NCI-H2171 treated with DMSO at 0.1 percent for 48 hours (cell line): ENCODE measurements at regions not wholly inside any gene's neighbourhood (a gene's known extent, or its start where the extent isn't known, plus 50 kb on each side); places are given as distances from the start of the nearest gene placed in this dataset.
"Not testable (repeated sequence)": the region's sequence is repeated elsewhere in the genome, so short reads cannot be mapped to it uniquely, and the experiment has no call there.

Experiments used
- DNase-seq: peaks from one replicate; lab custom pipeline; 2025; lab: John Stamatoyannopoulos, UW

DNA sequence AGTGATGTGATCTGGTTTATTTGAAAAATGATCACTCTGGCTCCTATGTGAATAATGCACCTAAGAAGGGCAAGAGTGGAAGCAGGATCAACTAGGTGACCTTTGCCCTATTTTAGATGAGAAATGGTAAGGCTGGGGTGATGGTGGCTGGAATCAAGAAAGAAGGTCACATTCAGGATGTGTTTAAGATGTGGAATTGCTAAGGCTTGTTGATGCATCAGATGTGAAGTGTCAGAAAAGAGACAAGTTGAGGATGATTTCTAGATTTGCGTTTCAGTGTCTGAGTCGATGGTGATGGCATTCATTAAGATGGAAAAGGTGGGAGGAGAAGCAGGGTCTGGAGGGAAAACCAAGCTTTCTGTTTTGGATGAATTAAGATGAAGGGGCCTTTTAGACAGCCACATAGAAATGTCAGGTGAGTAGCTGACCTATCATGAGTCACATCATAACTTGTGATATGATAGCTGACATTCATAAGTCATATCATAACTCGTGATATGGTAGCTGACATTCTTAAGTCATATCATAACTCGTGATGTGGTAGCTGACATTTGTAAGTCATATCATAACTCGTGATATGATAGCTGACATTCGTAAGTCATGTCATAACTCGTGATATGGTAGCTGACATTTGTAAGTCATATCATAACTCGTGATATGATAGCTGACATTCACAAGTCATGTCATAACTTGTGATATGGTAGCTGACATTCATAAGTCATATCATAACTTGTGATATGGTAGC, 101.2 kb upstream of the SEC11C start:
- no peak for DNase-seq

DNA sequence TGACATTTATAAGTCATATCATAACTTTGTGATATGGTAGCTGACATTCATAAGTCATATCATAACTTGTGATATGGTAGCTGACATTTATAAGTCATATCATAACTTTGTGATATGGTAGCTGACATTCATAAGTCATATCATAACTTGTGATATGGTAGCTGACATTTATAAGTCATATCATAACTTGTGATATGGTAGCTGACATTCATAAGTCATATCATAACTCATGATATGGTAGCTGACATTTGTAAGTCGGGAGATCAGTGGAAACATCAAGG, 100.7 kb upstream of the SEC11C start:
- not testable (repeated sequence) for DNase-seq

DNA sequence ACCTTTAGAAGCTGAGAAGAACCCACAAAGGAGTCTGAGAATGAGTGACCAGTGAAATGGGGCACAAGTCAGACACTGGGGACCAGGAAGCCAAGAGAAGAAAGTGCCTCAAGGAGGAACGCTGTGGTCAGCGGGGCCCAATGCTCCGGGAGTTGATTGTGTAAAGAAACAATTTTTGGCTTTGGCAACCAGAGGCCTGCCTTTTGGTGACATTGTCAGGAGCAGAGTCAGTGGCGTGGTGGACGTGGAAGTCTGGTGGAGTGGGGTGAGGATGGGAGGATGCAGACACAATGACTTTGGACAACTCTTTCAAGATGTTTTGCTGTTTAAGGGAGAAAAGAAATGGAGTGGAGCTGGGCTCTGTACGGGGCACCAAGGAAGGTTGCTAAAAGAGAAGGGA, 100.2 kb upstream of the SEC11C start:
- no peak for DNase-seq

DNA sequence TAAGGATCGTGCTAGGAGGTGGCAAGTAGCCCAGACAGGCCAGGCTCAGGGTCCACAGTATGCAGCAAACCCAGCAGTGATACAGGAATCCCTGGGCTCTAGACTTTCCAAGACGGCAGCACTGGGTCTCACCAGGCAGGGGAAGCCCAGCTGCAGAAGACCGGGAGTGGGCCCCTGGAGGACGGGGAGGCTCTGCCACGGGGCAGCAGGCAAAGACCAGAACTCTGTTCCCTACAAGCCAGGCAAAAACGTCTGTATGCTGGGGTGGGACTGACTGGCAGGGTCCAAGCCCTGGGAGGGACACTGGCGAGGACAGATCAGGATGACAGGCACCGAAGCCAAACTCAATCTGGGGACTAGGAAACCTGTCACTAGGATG, 98.9 kb upstream of the SEC11C start:
- DNase-seq: no peak

DNA sequence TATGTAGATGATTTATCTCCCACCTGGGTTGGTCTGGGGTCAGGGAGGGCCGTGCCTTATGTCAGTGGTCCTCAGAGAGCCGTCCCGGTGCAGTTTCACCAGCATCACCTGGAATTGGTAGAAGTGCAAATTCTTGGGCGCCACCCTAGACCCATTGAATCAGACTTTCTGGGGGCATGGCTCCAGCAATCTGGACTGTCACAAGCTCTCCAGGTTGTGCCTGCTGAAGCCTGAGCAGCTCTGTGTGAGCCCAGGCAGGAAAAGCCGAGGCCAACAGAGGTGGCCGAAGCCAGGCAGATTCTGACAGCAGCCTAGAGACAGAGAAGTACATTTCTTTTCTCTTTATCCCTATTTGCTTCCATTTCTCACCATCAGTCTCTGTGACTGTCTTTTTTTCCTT, 98.4 kb upstream of the SEC11C start:
- no peak for DNase-seq

DNA sequence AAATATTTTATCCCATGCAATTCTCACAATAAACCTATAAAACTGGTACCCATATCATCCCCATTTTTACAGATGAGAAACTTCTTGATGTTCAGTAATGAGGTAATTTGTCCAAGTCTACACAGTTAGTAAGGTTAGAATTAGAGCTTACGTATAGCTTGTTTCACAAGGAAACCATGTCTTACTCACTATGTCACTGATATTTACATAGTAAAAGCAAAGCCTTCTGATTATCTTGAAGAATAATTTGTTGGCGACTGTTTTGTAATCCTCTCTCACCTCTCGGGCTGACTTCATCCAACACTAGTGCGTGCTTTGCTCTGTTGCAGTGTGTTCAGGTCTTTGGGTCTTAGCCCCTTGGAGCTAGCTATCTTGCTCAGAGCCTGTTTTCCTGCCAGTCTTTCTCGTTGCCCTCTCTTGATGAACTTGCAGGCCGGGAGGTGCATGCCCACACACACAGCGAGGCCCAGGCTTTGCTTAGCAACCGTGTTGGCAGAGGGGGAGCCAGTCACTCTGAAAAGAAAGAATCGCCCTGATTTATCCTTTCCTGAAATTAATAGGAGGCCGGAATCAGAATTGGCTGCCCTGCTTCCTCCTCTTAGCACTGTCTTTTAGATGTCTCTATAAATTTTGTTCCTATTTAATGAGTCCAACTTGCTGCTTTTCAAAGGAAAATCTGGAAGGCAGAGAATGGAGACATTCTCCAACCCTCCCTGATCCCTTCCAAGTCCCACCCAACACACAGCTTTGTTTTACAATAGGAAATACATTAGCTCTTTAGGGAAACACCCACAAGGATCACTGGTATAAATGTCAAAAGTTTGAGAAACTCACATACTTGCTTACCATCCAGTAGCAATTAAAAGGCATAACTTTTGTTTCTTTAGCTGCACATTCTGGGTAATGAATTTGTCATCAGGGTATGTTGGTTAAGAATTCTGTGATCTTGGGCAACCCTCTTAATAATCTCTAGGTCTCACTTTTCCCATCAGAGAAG, 97.6 kb upstream of the SEC11C start:
- no peak for DNase-seq

DNA sequence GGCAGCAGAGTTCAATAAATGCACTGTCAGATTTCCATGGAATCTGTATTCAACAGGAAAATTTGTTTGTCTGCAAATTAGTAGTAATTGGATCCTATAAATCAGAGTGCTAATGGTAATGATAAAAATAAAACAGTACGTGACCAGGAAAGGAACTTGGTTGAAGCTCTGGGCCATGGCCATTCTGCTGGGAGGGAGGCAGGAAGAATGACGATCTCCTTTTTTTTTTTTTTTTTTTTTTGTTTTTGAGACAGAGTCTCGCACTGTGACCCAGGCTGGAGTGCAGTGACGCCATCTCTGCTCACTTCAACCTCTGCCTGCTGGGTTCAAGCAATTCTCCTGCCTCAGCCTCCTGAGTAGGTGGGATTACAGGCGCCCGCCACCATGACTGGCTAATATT, 94.8 kb upstream of the SEC11C start:
- DNase-seq: no peak

DNA sequence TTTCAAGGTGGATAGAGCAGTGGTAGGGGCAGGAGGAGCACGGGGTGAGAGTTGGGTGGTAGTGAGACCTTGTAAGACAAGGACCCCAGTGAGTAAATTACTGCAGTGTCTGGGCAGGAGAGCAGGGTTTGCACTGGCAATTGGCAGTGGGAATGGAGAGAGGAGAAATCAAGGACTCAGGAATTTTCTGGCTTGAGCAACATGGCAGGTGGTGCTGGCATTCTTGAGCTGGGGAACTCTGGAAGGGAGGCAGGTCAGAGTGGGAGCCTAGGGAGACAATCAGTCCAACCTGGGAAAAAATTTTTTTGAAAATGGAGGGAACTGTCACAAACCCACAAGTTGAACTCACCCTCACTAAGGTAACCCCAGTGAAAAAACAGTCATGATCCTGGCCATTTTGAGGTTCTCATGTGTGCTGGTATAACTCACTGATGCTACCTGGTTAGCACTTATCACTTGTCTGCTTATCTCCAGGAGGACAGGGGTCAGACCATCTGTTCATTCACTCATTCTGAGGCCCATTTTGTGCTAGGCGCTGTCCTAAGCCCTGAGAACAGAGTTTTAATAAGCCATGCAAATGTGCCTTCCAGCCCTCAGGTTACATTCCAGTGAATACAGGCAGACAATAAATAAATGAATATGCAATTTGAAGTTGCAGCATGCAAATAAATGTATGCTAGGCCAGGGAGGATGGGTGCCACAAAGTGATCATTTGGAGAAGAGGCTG, 92.2 kb upstream of the SEC11C start:
- no peak for DNase-seq

DNA sequence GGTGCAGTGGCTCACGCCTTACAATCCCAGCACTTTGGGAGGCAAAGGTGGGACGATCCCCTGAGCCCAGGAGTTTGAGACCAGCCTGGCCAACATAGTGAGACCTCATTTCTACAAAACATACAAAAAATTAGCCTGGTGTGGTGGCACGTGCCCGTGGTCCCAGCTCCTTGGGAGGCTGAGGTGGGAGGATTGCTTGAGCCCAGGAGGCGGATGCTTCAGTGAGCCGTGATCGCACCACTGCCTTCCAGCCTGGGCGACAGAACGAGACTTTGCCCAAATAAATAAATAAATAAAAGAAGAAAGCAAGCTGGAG, 91.7 kb upstream of the SEC11C start:
- DNase-seq: no peak

DNA sequence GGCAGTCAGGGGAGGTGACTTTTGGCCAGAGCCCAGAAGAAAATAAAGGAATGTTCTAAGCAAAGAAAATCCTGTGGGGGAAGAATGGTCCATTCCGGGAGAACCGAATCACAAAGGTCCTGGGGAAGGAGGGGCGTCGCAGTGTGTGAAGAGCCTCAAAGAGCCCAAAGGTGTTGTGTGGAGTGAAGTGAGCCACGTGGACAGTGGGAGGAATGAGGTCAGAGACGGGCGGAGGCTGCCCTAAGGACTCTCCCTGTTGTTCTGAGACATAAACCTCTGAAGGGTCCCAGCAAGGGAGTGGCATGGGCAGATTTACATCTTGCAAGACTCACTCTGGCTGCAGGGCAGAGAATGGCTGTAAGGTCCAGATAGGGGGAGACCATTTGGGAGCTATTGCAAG, 91.3 kb upstream of the SEC11C start:
- no peak for DNase-seq

DNA sequence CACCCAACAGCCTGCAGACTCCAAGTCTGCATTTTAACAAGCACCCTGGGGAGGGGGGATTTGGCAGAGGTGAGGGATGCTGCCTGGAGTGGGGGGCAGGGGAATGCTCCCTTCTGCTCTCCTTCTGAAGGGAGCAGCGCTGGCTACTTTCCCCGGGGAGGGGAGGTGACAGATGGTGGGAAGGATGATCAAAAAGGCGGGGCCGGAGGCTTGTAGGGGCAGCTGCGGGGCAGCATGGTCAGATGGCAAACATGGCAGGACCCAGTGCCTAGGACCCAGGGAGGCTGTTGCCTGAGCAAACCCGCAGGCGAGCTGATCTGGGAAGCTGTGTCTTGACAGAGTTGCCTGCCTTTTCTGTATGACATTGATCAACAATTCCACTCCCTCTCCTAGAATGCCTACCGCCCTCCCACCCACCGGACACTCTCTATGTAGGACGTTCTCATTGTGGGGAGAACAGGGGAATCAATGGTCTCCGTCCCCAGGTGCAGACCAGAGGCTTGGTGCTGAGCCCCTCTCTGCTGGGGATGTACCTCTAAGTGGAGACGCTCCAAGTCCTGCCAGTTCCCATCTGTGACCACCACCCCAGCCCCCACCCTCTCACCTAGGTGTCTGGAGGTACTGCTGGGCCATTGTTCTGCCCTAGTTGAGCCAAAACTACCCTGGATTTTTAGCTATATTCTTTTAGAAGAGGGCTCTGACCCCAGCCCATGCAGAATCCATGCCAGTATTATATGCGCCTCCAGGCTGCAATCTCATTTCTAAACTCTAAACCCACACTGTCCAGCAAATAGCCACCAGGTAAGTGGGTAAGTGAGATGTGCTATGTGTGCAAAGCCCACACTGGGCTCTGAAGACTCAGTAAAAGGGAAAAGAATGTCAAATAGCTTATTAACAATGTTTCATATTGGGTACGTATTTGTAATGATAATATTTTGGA, 89.7 kb upstream of the SEC11C start:
- peak; percentile 89 for DNase-seq

DNA sequence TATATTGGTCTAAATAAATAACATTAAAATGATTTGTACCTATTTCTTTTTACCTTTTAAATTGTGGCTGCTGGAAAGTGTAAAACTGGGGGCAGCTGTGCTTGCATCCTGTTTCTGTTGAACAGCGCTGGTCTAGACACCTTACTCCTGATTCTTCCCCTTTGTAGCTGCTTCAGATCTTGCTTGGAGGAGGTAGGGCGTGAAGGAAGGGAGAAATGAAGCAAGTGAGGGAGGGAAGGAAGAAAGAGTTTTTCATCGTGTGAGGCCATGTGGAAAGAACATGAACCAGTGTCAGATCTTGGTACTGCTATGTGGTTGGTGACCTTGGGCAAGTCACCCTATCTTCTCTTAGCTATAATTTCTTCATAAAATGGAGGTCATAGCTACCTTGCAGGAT, 89.0 kb upstream of the SEC11C start:
- no peak for DNase-seq

DNA sequence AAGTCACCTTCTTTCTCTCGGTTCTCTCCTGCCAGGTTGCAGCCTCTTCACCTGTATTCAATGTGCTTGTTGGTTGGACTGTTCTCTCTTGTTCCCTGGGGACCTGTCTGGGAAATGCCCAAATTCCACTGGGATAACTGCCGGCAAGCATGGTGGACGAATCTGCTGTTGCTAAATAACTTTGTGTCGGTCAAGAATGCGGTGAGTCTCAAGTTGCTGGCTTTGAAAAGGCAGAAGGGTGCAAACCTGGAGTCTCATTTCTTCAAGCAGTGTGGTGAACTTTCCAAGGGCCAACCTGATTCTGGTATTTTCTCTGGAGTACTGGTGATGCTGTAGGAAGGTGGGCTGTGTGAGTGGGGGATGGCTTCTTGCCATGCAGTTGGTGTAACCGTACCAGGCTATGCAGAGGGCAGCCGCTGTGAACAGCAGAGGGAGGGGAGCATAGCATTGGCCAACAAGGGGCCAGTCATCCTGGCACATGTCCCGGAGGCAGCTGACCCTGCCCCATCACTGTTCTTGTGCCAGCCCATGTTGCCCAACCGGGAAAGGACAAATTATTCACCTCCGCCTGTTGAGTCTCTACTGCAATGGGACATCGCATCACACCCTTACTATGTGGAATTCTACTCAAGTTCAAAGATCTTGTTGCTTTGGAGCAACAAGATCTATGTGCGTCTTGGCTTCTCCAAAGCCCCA, 88.1 kb upstream of the SEC11C start:
- DNase-seq: no peak

DNA sequence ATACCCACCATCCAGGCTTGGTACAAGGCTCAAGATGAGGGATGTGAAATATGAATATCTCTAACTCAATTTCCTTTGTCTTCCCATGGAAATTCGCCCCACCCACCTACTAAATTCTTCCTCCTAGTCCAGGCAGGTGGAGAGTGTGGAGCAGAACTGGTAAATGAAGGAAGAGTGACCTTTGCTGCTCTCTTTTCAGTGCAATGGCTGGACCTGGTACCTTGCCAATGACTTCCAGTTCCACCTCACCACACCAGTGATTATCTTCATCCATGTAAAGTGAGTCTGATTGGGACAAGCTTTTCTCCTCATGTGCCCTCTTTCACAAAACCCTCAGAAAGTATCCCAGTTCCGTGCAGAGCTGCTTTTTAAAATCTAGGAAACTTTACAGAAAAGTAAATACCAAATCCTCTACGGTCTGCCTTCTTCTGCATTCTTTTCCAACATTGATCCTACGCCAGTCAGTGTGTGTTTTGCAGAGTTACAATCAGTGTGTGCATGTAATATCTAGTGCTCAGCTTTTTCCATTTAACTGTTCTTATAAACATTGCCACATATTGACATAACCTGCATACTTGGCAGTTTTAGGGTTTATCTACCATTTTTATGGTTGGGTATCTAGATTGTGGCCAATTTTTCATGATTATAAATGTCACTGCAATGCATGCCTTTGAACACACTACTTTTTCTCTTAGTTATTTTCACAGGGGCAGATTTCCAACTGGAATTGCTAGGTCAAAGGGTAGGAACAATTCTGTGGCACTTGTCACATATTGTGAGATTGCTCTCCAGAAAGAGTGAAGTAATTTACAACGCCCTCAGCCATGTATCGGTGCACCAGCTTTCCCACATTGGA, 86.5 kb upstream of the SEC11C start:
- no peak for DNase-seq

DNA sequence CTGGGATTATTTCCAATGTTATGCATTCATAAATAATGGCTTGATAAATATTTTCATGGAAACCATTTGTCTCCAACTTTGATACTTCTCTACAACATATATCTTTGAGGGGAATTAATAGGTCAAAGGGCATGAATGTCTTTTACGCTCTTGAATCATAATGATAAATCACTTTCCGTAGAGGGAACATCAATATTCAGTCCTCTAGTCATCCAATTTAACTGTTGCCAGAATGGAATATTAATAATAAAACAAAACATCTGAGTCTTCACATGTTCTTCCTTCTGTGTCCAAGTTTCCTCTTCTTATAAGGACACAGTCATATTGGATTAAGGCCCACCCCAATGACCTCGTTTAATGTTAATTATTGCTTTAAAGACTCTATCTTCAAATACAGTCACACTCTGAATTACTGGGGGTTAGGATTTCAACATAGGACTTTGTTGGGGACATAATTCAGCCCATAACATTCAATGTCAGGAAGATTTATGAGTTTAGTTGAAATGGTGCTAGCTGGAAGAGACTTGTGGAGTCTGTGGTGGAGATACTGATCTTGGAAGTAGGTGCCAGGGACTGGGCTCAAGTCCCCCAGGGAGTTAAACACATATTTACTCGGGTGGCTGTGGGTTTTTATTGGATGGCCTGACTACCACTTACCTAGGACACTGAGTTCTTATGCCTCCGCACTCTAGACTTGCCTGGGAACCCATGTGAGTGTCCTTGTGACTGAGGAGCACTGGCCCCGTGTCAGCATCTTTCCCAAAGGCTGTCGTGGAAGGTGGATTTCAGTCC, 85.0 kb upstream of the SEC11C start:
- no peak for DNase-seq

DNA sequence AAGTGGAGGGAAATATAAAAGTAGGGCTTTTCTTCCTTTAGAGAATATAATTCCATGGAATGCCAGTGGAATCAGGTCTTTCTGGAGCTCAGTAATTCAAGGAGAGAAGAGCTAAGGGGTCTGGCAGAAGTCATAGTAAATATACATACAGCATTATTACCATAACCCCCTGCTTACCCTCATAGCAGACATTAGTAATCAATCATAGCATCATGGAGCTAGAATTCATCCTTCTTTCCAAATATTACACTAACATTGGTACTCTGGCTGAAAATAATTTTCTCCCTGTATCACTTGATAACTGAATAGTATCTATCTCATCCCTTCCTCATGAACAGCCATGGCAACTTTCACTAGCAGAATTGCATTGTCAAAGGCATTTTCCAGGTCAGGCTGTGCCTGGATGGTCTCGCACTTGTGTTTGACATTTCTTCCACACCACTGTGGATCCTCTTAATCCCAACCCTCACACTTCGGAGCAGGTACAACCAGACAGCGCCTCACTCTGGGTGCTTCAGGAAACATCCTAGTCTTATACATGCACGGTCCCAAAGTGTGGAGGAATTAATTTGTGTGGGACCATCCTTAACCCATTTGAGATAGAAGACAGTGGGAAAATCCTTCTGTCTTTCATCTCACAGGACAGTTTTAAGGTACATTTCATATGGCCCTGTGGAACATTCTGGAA, 84.2 kb upstream of the SEC11C start:
- no peak for DNase-seq

DNA sequence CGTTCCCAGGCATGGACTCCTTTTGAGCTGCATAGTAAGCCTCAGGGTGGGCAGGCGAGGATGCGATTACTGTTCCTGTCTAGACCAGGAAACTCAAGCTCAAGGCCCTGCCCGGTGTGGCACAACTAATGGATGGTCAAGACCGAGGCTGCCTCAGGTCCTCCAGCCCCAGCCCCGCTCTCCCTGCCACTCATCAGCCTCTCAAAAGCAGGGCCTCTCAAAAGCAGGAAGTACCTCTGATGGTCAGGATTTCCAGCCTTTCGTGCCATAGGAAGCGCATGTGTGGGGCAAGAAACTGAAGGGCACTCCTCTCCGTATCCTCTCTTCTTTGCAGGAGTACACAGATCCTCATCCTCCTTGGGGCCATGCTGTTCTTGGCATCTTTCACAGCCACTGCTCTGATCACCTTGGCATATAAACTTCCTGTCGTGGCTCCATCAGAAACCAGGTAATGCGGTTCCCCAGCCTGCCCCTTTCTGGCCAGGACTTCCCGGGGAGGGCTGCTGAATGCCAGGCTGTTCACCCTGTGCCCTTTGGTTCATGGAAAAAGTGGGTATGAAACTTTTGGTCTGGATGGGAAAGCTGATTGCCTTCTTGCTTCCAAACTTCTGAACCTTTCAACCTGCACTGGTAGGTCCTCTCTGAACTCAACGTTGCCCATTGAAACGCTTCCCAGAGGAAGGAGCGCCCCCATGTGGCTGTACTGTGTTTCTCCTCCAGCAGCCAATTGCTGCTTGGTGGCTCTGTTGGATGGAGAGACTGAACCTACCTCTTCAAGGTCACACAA, 82.8 kb upstream of the SEC11C start:
- DNase-seq: no peak

DNA sequence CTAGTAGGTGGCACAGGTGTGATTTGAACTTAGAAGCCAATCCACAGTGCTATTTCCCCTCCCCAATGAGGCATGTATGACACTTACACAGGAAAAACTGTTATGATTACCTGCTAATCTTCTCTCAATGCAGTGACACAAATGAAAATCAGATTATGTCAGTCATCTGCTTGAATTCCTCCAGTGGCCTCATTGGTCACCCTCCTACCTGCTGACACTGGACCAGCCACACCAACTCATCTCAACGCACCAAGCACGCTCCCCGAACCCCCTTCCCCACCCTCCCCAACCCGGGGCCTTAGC, 82.2 kb upstream of the SEC11C start:
- no peak for DNase-seq
